Transverse colon (tissue), 4 donors: ENCODE measurements at regions not wholly inside any gene's neighbourhood (a gene's known extent, or its start where the extent isn't known, plus 50 kb on each side); places are given as distances from the start of the nearest gene placed in this dataset.

ENCODE experiments used
- EP300 ChIP-seq: sonication (generic); formaldehyde crosslinking; IDR thresholded peaks from one replicate; pipeline ENCODE4 v1.6.1; 2017; ENCODE audit warnings: antibody characterized with exemption, low read depth
- POLR2A ChIP-seq: fragments of 450-650 bp; IDR thresholded peaks from one replicate; pipeline ENCODE4 v1.6.1; 2016; ENCODE audit warnings: antibody characterized with exemption, mild to moderate bottlenecking, moderate library complexity
- POLR2AphosphoS5 ChIP-seq, 3 donors: sonication (generic); formaldehyde crosslinking; IDR thresholded peaks; one replicate each; pipeline ENCODE4 v1.6.1; 2016; ENCODE audit warnings: antibody characterized with exemption in 3 of 3
- TF ChIP-seq, protein P1 (sequence below), 5 experiments: fragments of 200-600 bp in 3 of 5; fragments of 450-650 bp in 2 of 5; sonication (generic) in 3 of 5; IDR thresholded peaks; 1 replicate in 2 of 5; 2 replicates in 3 of 5; pipeline ENCODE4 v1.5.1; 2016 to 2017; ENCODE audit warnings: antibody characterized with exemption in 5 of 5, inconsistent platforms in 3 of 5, mild to moderate bottlenecking in 2 of 5, moderate library complexity in 1 of 5

DNA sequence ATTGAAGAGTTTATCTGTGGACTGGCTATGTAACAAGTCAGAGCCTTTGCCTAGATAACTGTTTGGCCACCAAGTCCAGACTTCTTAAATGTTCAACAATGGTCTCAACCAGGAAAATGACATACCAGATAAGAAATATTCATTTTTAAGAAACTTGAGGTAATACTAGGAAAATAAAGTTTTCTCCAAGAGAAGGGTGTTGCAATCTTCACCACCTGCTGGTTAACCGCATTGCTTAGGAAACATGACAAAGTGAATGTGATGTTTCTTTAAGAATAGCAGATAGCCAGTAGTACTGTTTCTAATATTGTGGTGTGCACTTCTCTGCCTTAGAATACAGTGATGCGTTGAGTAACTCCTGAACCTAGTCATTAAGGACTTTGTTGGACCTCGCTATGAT, 321.5 kb upstream of the CADM2 start:
- TF ChIP-seq, protein P1, sequence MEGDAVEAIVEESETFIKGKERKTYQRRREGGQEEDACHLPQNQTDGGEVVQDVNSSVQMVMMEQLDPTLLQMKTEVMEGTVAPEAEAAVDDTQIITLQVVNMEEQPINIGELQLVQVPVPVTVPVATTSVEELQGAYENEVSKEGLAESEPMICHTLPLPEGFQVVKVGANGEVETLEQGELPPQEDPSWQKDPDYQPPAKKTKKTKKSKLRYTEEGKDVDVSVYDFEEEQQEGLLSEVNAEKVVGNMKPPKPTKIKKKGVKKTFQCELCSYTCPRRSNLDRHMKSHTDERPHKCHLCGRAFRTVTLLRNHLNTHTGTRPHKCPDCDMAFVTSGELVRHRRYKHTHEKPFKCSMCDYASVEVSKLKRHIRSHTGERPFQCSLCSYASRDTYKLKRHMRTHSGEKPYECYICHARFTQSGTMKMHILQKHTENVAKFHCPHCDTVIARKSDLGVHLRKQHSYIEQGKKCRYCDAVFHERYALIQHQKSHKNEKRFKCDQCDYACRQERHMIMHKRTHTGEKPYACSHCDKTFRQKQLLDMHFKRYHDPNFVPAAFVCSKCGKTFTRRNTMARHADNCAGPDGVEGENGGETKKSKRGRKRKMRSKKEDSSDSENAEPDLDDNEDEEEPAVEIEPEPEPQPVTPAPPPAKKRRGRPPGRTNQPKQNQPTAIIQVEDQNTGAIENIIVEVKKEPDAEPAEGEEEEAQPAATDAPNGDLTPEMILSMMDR (IDR thresholded peaks at IDR 0.05) = no peak
- TF ChIP-seq EP300 (no peak), POLR2A (no peak), POLR2AphosphoS5 (IDR thresholded peaks at IDR 0.05) (no peak)
